Thyroid gland (tissue), 4 donors: ENCODE measurements at regions not wholly inside any gene's neighbourhood (a gene's known extent, or its start where the extent isn't known, plus 50 kb on each side); places are given as distances from the start of the nearest gene placed in this dataset.

Experiments used
- CTCF ChIP-seq, 6 experiments: fragments of 200-600 bp in 3 of 6; fragments of 450-650 bp in 3 of 6; sonication (generic) in 3 of 6; IDR thresholded peaks; one replicate each; pipeline ENCODE4 v1.5.1; 2016 to 2019; ENCODE audit warnings: antibody characterized with exemption in 6 of 6, mild to moderate bottlenecking in 2 of 6, inconsistent platforms in 1 of 6, moderate library complexity in 1 of 6
- POLR2A ChIP-seq, 2 donors: fragments of 450-650 bp; IDR thresholded peaks; one replicate each; pipeline ENCODE4 v1.6.1; 2017; ENCODE audit warnings: antibody characterized with exemption in 2 of 2, mild to moderate bottlenecking in 2 of 2, moderate library complexity in 1 of 2

- TF ChIP-seq CTCF (IDR thresholded peaks at IDR 0.05) (no peak), POLR2A (IDR thresholded peaks at IDR 0.05) (no peak)
Measured at GRCh38 chr13:73198991-73199411, 140.2 kb downstream of the KLF5 start.
